CD4-positive, alpha-beta memory T cell (primary cell): ENCODE measurements at regions not wholly inside any gene's neighbourhood (a gene's known extent, or its start where the extent isn't known, plus 50 kb on each side); places are given as distances from the start of the nearest gene placed in this dataset.

Source experiments
- CTCF ChIA-PET: fragments of 350-600 bp; sonication (Branson Sonifier 250); formaldehyde crosslinking; loops from one replicate; lab custom pipeline; 2021; ENCODE audit warnings: inconsistent platforms; ENCODE audit not compliant: partially characterized antibody; lab: Charles Lee
- POLR2A ChIA-PET: fragments of 350-600 bp; sonication (Branson Sonifier 250); formaldehyde crosslinking; loops from one replicate; lab custom pipeline; 2021; ENCODE audit not compliant: partially characterized antibody; lab: Charles Lee
- DNase-seq, 5 donors: peaks; one replicate each; pipeline versions ENCODE4 v3.0.0 to v3.0.0-alpha.2; 2020 to 2022; ENCODE audit warnings: mixed read lengths in 1 of 5
- H3K27ac ChIP-seq: one replicate; pipeline ENCODE4 v1.7.0; 2013; ENCODE audit warnings: low read depth, low read length
- H3K27me3 ChIP-seq: 2 replicates; pipeline ENCODE4 v1.7.0; 2013; ENCODE audit warnings: mild to moderate bottlenecking, low read length, moderate library complexity; ENCODE audit not compliant: insufficient read depth
- H3K36me3 ChIP-seq: 2 replicates; pipeline ENCODE4 v1.7.0; 2013; ENCODE audit warnings: mild to moderate bottlenecking, low read length, moderate library complexity; ENCODE audit not compliant: insufficient read depth
- H3K4me1 ChIP-seq: 2 replicates; pipeline ENCODE4 v1.7.0; 2013; ENCODE audit warnings: mild to moderate bottlenecking, low read length, moderate library complexity; ENCODE audit not compliant: insufficient read depth
- H3K4me3 ChIP-seq, 2 donors: one replicate each; pipeline ENCODE4 v1.7.0; 2013; ENCODE audit warnings: low read length in 2 of 2, mild to moderate bottlenecking in 1 of 2
- H3K9me3 ChIP-seq, 2 donors: one replicate each; pipeline ENCODE4 v1.7.0; 2013; ENCODE audit warnings: low read length in 2 of 2, control low read depth in 1 of 2; ENCODE audit not compliant: control insufficient read depth in 1 of 2
- H3K27ac Mint-ChIP-seq, 7 donors: one replicate each; pipeline ENCODE4 v1.8.0; 2020 to 2021; ENCODE audit warnings: mixed read lengths in 7 of 7, mild to moderate bottlenecking in 6 of 7, inconsistent platforms in 3 of 7, moderate library complexity in 3 of 7
- H3K27me3 Mint-ChIP-seq, 2 donors: one replicate each; pipeline ENCODE4 v1.8.0; 2020 to 2021; ENCODE audit warnings: mixed read lengths in 2 of 2
- H3K36me3 Mint-ChIP-seq, 2 donors: one replicate each; pipeline ENCODE4 v1.8.0; 2020 to 2021; ENCODE audit warnings: mixed read lengths in 2 of 2, inconsistent platforms in 1 of 2, mild to moderate bottlenecking in 1 of 2
- H3K4me1 Mint-ChIP-seq, 4 donors: one replicate each; pipeline ENCODE4 v1.8.0; 2020 to 2021; ENCODE audit warnings: mixed read lengths in 4 of 4, mild to moderate bottlenecking in 1 of 4
- H3K4me3 Mint-ChIP-seq, 8 donors: one replicate each; pipeline ENCODE4 v1.8.0; 2020 to 2021; ENCODE audit warnings: mixed read lengths in 8 of 8, mild to moderate bottlenecking in 7 of 8, moderate library complexity in 6 of 8, inconsistent platforms in 3 of 8
- H3K9me3 Mint-ChIP-seq, 8 donors: one replicate each; pipeline ENCODE4 v1.8.0; 2020 to 2021; ENCODE audit warnings: mixed read lengths in 8 of 8, mild to moderate bottlenecking in 5 of 8, inconsistent platforms in 3 of 8, moderate library complexity in 1 of 8
- intact Hi-C: fragments of 100-400 bp; cut with micrococcal nuclease; formaldehyde crosslinking; loops from one replicate; pipeline ENCODE4 v1.15.1; 2023

GRCh38 chr6:25186919-25187318 is 92.3 kb upstream of the CARMIL1 start:
- DNase-seq = no peak
- H3K9me3 Mint-ChIP-seq = peaks cover 0 to 3% (median 0%) of the 10 kb centered on the region in 8 donors
- no peaks in the 10 kb centered on the region for H3K36me3 Mint-ChIP-seq
- Histone ChIP-seq H3K4me1 (no peaks in the 10 kb centered on the region), H3K27ac (no peak overlapping the region), H3K9me3 (no peaks in the 10 kb centered on the region), H3K4me3 (no peak overlapping the region), H3K36me3 (no peaks in the 10 kb centered on the region), H3K27me3 (peaks cover 3% of the 10 kb centered on the region)
- H3K4me1 Mint-ChIP-seq = peaks cover 0 to 3% (median 0%) of the 10 kb centered on the region in 4 donors
- CTCF ChIA-PET = no interaction called here
- intact Hi-C loops = no loop called here
- no peak overlapping the region for H3K4me3 Mint-ChIP-seq
- POLR2A ChIA-PET = no interaction called here
- peaks cover 11 to 16% of the 10 kb centered on the region in 2 donors for H3K27me3 Mint-ChIP-seq
- no peak overlapping the region for H3K27ac Mint-ChIP-seq

- H3K27ac Mint-ChIP-seq = no peak overlapping the region
- Histone ChIP-seq H3K36me3 (no peaks in the 10 kb centered on the region), H3K9me3 (no peaks in the 10 kb centered on the region), H3K27ac (no peak overlapping the region), H3K4me1 (no peaks in the 10 kb centered on the region), H3K4me3 (no peak overlapping the region), H3K27me3 (peaks cover 3% of the 10 kb centered on the region)
- ChIA-PET CTCF (no interaction called here), POLR2A (no interaction called here)
- intact Hi-C loops = no loop called here
- H3K9me3 Mint-ChIP-seq = peaks cover 0 to 3% (median 0%) of the 10 kb centered on the region in 8 donors
- H3K36me3 Mint-ChIP-seq = no peaks in the 10 kb centered on the region
- peaks cover 19 to 21% of the 10 kb centered on the region in 2 donors for H3K27me3 Mint-ChIP-seq
- DNase-seq = no peak
- H3K4me1 Mint-ChIP-seq = no peaks in the 10 kb centered on the region
- H3K4me3 Mint-ChIP-seq = no peak overlapping the region
Measured at GRCh38 chr6:25188232-25188631, 90.9 kb upstream of the CARMIL1 start.

GRCh38 chr6:25192590-25193459 is 86.3 kb upstream of the CARMIL1 start:
- intact Hi-C loops = no loop called here
- CTCF ChIA-PET = no interaction called here

GRCh38 chr6:25193460-25194171 is 85.6 kb upstream of the CARMIL1 start:
- H3K36me3 Mint-ChIP-seq = no peaks in the 10 kb centered on the region
- H3K27ac Mint-ChIP-seq = no peak overlapping the region
- H3K4me3 Mint-ChIP-seq = no peak overlapping the region
- Histone ChIP-seq H3K27ac (no peak overlapping the region), H3K27me3 (peaks cover 3% of the 10 kb centered on the region), H3K36me3 (no peaks in the 10 kb centered on the region), H3K9me3 (no peaks in the 10 kb centered on the region), H3K4me1 (no peaks in the 10 kb centered on the region), H3K4me3 (no peak overlapping the region)
- peaks cover 10 to 11% of the 10 kb centered on the region in 2 donors for H3K27me3 Mint-ChIP-seq
- intact Hi-C loops = no loop called here
- CTCF ChIA-PET = no interaction called here
- H3K9me3 Mint-ChIP-seq = no peaks in the 10 kb centered on the region
- no peak for DNase-seq
- POLR2A ChIA-PET = no interaction called here
- H3K4me1 Mint-ChIP-seq = no peaks in the 10 kb centered on the region

More at GRCh38 chr6:25192590-25193459, 86.3 kb upstream of the CARMIL1 start:
- no peaks in the 10 kb centered on the region for H3K36me3 Mint-ChIP-seq
- Histone ChIP-seq H3K27me3 (peaks cover 3% of the 10 kb centered on the region), H3K4me3 (no peak overlapping the region), H3K36me3 (no peaks in the 10 kb centered on the region), H3K4me1 (no peaks in the 10 kb centered on the region), H3K27ac (no peak overlapping the region), H3K9me3 (no peaks in the 10 kb centered on the region)
- DNase-seq = no peak
- H3K4me1 Mint-ChIP-seq = no peaks in the 10 kb centered on the region
- H3K27me3 Mint-ChIP-seq = peaks cover 13 to 15% of the 10 kb centered on the region in 2 donors
- peaks cover 0 to 3% (median 0%) of the 10 kb centered on the region in 8 donors for H3K9me3 Mint-ChIP-seq
- POLR2A ChIA-PET = no interaction called here
- H3K27ac Mint-ChIP-seq = no peak overlapping the region
- H3K4me3 Mint-ChIP-seq = no peak overlapping the region

- H3K27ac ChIP-seq = no peak overlapping the region
- no peaks in the 10 kb centered on the region for H3K4me1 ChIP-seq
- Mint-ChIP-seq H3K4me3 (no peak overlapping the region), H3K4me1 (no peaks in the 10 kb centered on the region), H3K27me3 (peaks cover 8 to 11% of the 10 kb centered on the region in 2 donors), H3K36me3 (no peaks in the 10 kb centered on the region), H3K9me3 (no peaks in the 10 kb centered on the region), H3K27ac (no peak overlapping the region)
- H3K27me3 ChIP-seq = peaks cover 1% of the 10 kb centered on the region
- H3K9me3 ChIP-seq = no peaks in the 10 kb centered on the region
- intact Hi-C loops = no loop called here
- no peak for DNase-seq
- H3K36me3 ChIP-seq = no peaks in the 10 kb centered on the region
- ChIA-PET CTCF (no interaction called here), POLR2A (no interaction called here)
- no peak overlapping the region for H3K4me3 ChIP-seq
Measured at GRCh38 chr6:25194172-25194678, 84.9 kb upstream of the CARMIL1 start.

DNA sequence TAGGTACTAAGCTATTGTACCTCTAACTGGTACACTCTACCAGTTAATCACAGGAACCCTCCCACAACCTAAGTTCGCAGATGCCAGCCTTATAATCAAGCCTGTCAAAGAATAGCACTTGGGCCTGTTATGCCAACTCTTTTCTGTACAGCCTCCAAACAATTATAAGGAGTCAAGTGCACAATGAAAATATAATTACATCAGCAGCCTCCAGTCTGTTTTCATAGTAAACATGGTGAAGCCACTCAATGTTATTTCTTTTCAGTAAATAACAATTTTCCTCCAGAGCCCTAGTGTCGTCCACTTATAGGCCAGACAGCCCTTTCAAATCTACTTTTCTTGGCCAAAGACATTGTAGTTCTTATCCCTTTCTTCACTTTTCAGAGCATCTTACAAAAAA is 82.7 kb upstream of the CARMIL1 start:
- ChIA-PET CTCF (no interaction called here), POLR2A (no interaction called here)
- Histone ChIP-seq H3K27me3 (no peaks in the 10 kb centered on the region), H3K27ac (no peak overlapping the region), H3K4me1 (no peaks in the 10 kb centered on the region), H3K36me3 (no peaks in the 10 kb centered on the region), H3K4me3 (no peak overlapping the region), H3K9me3 (no peaks in the 10 kb centered on the region)
- intact Hi-C loops = no loop called here
- Mint-ChIP-seq H3K4me3 (no peak overlapping the region), H3K27ac (no peak overlapping the region), H3K9me3 (no peaks in the 10 kb centered on the region), H3K27me3 (peaks cover 5 to 10% of the 10 kb centered on the region in 2 donors), H3K36me3 (no peaks in the 10 kb centered on the region), H3K4me1 (no peaks in the 10 kb centered on the region)
- DNase-seq = no peak

DNA sequence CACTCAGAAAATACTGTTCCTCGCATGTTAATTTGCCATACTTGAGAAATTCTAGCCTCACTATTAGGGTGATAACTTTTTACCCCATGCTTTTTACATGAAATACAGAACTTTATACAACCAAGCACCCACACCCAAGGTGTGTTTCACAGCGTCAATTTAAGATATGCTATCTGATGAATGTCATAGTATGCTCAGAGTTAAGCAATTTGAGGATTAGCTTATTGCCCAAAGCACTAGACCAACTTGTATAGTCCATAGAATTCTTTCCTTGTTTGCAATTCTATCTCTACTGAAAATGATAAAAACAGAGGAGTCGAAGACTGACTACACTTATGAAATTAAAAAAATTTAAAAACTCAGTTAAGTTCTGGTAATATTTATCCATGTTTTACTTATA is 82.1 kb upstream of the CARMIL1 start:
- H3K36me3 Mint-ChIP-seq = no peaks in the 10 kb centered on the region
- Histone ChIP-seq H3K9me3 (no peaks in the 10 kb centered on the region), H3K27me3 (no peaks in the 10 kb centered on the region), H3K4me3 (no peak overlapping the region), H3K36me3 (no peaks in the 10 kb centered on the region), H3K4me1 (no peaks in the 10 kb centered on the region), H3K27ac (no peak overlapping the region)
- intact Hi-C loops = no loop called here
- POLR2A ChIA-PET = no interaction called here
- no peak overlapping the region for H3K27ac Mint-ChIP-seq
- H3K9me3 Mint-ChIP-seq = no peaks in the 10 kb centered on the region
- no peak for DNase-seq
- H3K4me1 Mint-ChIP-seq = no peaks in the 10 kb centered on the region
- H3K27me3 Mint-ChIP-seq = peaks cover 3 to 10% of the 10 kb centered on the region in 2 donors
- CTCF ChIA-PET = no interaction called here
- H3K4me3 Mint-ChIP-seq = no peak overlapping the region
